ENCODE measurements at regions not wholly inside any gene's neighbourhood (a gene's known extent, or its start where the extent isn't known, plus 50 kb on each side); places are given as distances from the start of the nearest gene placed in this dataset.

GRCh38 chr12:61554268-61555008 is 705.8 kb upstream of the USP15 start:
- TF ChIP-seq SIN3A (IDR thresholded peaks at IDR 0.05; ENCODE audit: low read depth) (no peak), EZH2phosphoT487 (IDR thresholded peaks at IDR 0.05; ENCODE audit: borderline replicate concordance) (no peak), SP1 (IDR thresholded peaks at IDR 0.05; ENCODE audit: low read depth) (no peak), CEBPB (IDR thresholded peaks at IDR 0.05; ENCODE audit: low read depth) (no peak), POLR2A (IDR thresholded peaks at IDR 0.05; ENCODE audit: borderline replicate concordance, extremely low read depth, insufficient read depth, insufficient read length) (no peak), ZBTB33 (IDR thresholded peaks at IDR 0.05; ENCODE audit: extremely low read depth, insufficient replicate concordance, low read length) (no peak), RAD21 (IDR thresholded peaks at IDR 0.05; ENCODE audit: low read depth) (no peak), ZFX (IDR thresholded peaks at IDR 0.05) (no peak), FOSL1 (IDR thresholded peaks at IDR 0.05; ENCODE audit: low read depth) (no peak), CBX3 (IDR thresholded peaks at IDR 0.05; ENCODE audit: low read depth) (no peak), EZH2 (IDR thresholded peaks at IDR 0.05) (no peak), ELF1 (IDR thresholded peaks at IDR 0.05; ENCODE audit: borderline replicate concordance, low read depth) (no peak), POLR2AphosphoS5 (IDR thresholded peaks at IDR 0.05; ENCODE audit: low read depth, low read length) (no peak)
- TF ChIP-seq, protein P1, sequence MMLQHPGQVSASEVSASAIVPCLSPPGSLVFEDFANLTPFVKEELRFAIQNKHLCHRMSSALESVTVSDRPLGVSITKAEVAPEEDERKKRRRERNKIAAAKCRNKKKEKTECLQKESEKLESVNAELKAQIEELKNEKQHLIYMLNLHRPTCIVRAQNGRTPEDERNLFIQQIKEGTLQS (IDR thresholded peaks at IDR 0.05), result no peak
- TF ChIP-seq, protein P2, sequence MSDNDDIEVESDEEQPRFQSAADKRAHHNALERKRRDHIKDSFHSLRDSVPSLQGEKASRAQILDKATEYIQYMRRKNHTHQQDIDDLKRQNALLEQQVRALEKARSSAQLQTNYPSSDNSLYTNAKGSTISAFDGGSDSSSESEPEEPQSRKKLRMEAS (IDR thresholded peaks at IDR 0.05), result no peak
- POLR2A ChIA-PET, result no interaction called here
- Histone ChIP-seq H3K4me1 (ENCODE audit: control insufficient read depth in 1 of 2, insufficient read depth in 2 of 2, low read length in 2 of 2) (no peaks in the 10 kb centered on the region), H2AFZ (ENCODE audit: low read depth, low read length, poor library complexity, severe bottlenecking) (no peak overlapping the region), H4K20me1 (ENCODE audit: insufficient read depth) (no peaks in the 10 kb centered on the region), H3K9ac (ENCODE audit: low read length) (no peak overlapping the region), H3K9me3 (ENCODE audit: control insufficient read depth in 1 of 2, insufficient read depth in 1 of 2, low read depth in 1 of 2, low read length in 2 of 2) (no peaks in the 10 kb centered on the region), H3K9me2 (ENCODE audit: insufficient read depth) (no peaks in the 10 kb centered on the region), H3K27me3 (ENCODE audit: insufficient read depth, low read length) (no peaks in the 10 kb centered on the region), H3K27ac (ENCODE audit: low read depth, low read length) (no peak overlapping the region), H3K36me3 (ENCODE audit: control insufficient read depth in 1 of 2, insufficient read depth in 2 of 2, low read length in 2 of 2) (no peaks in the 10 kb centered on the region), H3K79me2 (ENCODE audit: insufficient read depth, low read length) (no peaks in the 10 kb centered on the region), H3K4me3 (replicated peaks in 1 of 2; ENCODE audit: low read depth in 1 of 2, low read length in 2 of 2) (no peak overlapping the region), H3K4me2 (ENCODE audit: low read length) (no peak overlapping the region)
- RAD21 ChIA-PET (ENCODE audit: low non-redundant PET in 1 of 2, low total read pairs in 2 of 2, uncharacterized antibody in 2 of 2, unreplicated experiment in 2 of 2), result no interaction called here
- CTCF ChIA-PET, result no interaction called here
- no TSS peak for BruUV-seq (replicated peaks)
- ATAC-seq (no peak), DNase-seq (ENCODE audit: low read depth, low spot score) (no peak)
- intact Hi-C loops (cut with micrococcal nuclease), result no loop called here
